T47D (cell line): ENCODE measurements at regions not wholly inside any gene's neighbourhood (a gene's known extent, or its start where the extent isn't known, plus 50 kb on each side); places are given as distances from the start of the nearest gene placed in this dataset.
"Not testable (repeated sequence)": the region's sequence is repeated elsewhere in the genome, so short reads cannot be mapped to it uniquely, and the experiment has no call there.

Source experiments
- DNase-seq, 2 experiments: peaks; one replicate each; pipeline versions ENCODE4 v3.0.0 to v3.0.0-alpha.2; 2011 to 2012; ENCODE audit warnings: low read depth in 1 of 2, low spot score in 1 of 2
- JUND ChIP-seq: IDR thresholded peaks from 2 replicates; pipeline ENCODE4 v1.6.1; 2012; ENCODE audit warnings: low read depth
- in situ Hi-C: cut with HindIII; loops from 2 replicates; pipeline ENCODE4 v1.10.0; 2016; ENCODE audit warnings: low sequenced_read_pairs, low pct_unique_long_range_greater_than_20kb

GRCh38 chr6:104460738-104461483 is 398.8 kb downstream of the HACE1 start:
- no peak for DNase-seq
- in situ Hi-C loops, result no loop called here
- no peak for TF ChIP-seq JUND

GRCh38 chr6:104459543-104459942 is 400.2 kb downstream of the HACE1 start:
- in situ Hi-C loops, result no loop called here
- DNase-seq, result no peak
- no peak for TF ChIP-seq JUND

- in situ Hi-C loops, result no loop called here
- no peak for DNase-seq
- no peak for TF ChIP-seq JUND
These were observed 409.8 kb downstream of the HACE1 start for GRCh38 chr6:104449918-104450317.

- in situ Hi-C loops, DNase-seq: not testable (repeated sequence)
These were observed 413.3 kb downstream of the HACE1 start for GRCh38 chr6:104446101-104447080.

- no peak for TF ChIP-seq JUND
- in situ Hi-C loops, result no loop called here
- no peak for DNase-seq
These were observed 425.2 kb downstream of the HACE1 start for GRCh38 chr6:104434519-104434918.

GRCh38 chr6:104431096-104431495 is 428.6 kb downstream of the HACE1 start:
- DNase-seq, result no peak
- TF ChIP-seq JUND, result no peak

GRCh38 chr6:104428184-104428583 is 431.5 kb downstream of the HACE1 start:
- no peak for TF ChIP-seq JUND
- no peak for DNase-seq
- in situ Hi-C loops, result no loop called here

More at GRCh38 chr6:104431096-104431495, 428.6 kb downstream of the HACE1 start:
- in situ Hi-C loops, result no loop called here

GRCh38 chr6:104423691-104424090 is 436.0 kb downstream of the HACE1 start:
- in situ Hi-C loops, result no loop called here
- TF ChIP-seq JUND, result no peak
- no peak for DNase-seq

- no peak for TF ChIP-seq JUND
- in situ Hi-C loops, result no loop called here
- no peak for DNase-seq
These were observed 438.1 kb downstream of the HACE1 start for GRCh38 chr6:104421650-104422049.

GRCh38 chr6:104418839-104419238 is 440.9 kb downstream of the HACE1 start:
- in situ Hi-C loops, result no loop called here
- no peak for TF ChIP-seq JUND
- DNase-seq, result no peak

- no peak for DNase-seq
- TF ChIP-seq JUND, result no peak
- in situ Hi-C loops, result no loop called here
These were observed 441.6 kb downstream of the HACE1 start for GRCh38 chr6:104418125-104418524.

GRCh38 chr6:104414723-104415122 is 445.0 kb downstream of the HACE1 start:
- in situ Hi-C loops, result no loop called here
- peak; percentile 47 to 87 for DNase-seq
- TF ChIP-seq JUND, result peak; percentile 58; the same call in 1 of the 2 replicates

GRCh38 chr6:104413767-104414166 is 446.0 kb downstream of the HACE1 start:
- no peak for TF ChIP-seq JUND
- no peak for DNase-seq
- in situ Hi-C loops, result no loop called here
